ENCODE measurements at regions not wholly inside any gene's neighbourhood (a gene's known extent, or its start where the extent isn't known, plus 50 kb on each side); places are given as distances from the start of the nearest gene placed in this dataset.
"Not testable (repeated sequence)": the region's sequence is repeated elsewhere in the genome, so short reads cannot be mapped to it uniquely, and the experiment has no call there.

DNA sequence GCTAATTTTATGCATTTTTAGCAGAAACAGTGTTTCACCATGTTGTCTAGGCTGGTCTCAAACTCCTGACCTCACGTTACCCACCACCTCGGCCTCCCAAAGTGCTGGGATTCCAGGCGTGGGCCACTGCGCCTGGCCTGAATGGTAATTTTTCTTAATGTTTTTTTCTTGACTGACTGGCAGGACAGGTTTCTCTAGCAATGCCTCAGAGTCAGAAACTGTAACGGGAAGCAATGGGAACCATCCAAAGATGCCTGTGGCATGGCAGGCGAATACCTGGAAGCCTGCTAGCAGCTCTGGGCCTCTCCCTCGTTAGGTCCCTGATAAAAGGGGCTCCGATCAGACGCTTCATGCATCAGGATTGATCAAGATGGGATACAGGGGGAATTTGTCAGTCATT, 639.2 kb downstream of the NR2F1-AS1 start:
- Mint-ChIP-seq H3K36me3 (ENCODE audit: insufficient read depth, unreplicated experiment) (peaks cover 18% of the 10 kb centered on the region), H3K9me3 (ENCODE audit: low read depth, unreplicated experiment) (no peaks in the 10 kb centered on the region), H3K27ac (ENCODE audit: unreplicated experiment) (peak overlapping the region; percentile 97), H3K4me1 (ENCODE audit: low read depth, unreplicated experiment) (peaks cover 73% of the 10 kb centered on the region), H3K4me3 (ENCODE audit: low read depth, unreplicated experiment) (peak overlapping the region; percentile 22), H3K27me3 (ENCODE audit: unreplicated experiment) (no peaks in the 10 kb centered on the region)
- CTCF ChIA-PET: interaction anchor here (0.7 to 1.7 kb wide), 2 partner anchors 11 to 28 kb away, joined by 3 to 5 read pairs; no protein-coding TSS in a partner anchor
- intact Hi-C loops (cut with micrococcal nuclease; ENCODE audit: unreplicated experiment): no loop called here
- TF ChIP-seq, protein P1, sequence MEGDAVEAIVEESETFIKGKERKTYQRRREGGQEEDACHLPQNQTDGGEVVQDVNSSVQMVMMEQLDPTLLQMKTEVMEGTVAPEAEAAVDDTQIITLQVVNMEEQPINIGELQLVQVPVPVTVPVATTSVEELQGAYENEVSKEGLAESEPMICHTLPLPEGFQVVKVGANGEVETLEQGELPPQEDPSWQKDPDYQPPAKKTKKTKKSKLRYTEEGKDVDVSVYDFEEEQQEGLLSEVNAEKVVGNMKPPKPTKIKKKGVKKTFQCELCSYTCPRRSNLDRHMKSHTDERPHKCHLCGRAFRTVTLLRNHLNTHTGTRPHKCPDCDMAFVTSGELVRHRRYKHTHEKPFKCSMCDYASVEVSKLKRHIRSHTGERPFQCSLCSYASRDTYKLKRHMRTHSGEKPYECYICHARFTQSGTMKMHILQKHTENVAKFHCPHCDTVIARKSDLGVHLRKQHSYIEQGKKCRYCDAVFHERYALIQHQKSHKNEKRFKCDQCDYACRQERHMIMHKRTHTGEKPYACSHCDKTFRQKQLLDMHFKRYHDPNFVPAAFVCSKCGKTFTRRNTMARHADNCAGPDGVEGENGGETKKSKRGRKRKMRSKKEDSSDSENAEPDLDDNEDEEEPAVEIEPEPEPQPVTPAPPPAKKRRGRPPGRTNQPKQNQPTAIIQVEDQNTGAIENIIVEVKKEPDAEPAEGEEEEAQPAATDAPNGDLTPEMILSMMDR (IDR thresholded peaks at IDR 0.05; ENCODE audit: unreplicated experiment): no peak
- DNase-seq: peak; percentile 63
- BruUV-seq (replicated peaks): no TSS peak

DNA sequence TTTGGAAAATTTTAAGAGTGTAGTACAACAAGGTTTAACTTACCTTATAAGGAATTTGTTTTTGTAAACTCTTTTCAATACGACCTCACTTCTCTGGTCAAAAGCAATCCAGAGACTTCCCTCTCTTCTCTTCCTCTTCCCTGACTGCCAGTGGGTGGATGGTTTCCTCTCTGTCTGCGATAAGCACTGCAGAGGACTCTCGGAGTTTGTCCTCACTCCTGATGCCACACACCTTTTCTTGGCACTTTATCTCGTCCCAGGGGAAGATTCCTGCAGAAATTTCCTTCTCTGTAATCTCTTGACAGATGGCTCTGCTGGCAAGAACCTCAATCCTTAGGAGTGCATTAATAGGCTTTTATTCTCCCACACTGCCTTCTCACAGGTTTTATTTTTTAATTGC, 641.6 kb downstream of the NR2F1-AS1 start:
- TF ChIP-seq, protein P1 (IDR thresholded peaks at IDR 0.05; ENCODE audit: unreplicated experiment): no peak
- H3K27ac Mint-ChIP-seq (ENCODE audit: unreplicated experiment): peak overlapping the region; percentile 64
- no TSS peak for BruUV-seq (replicated peaks)
- intact Hi-C loops (cut with micrococcal nuclease; ENCODE audit: unreplicated experiment): no loop called here
- H3K4me3 Mint-ChIP-seq (ENCODE audit: low read depth, unreplicated experiment): peak overlapping the region; percentile 6
- H3K36me3 Mint-ChIP-seq (ENCODE audit: insufficient read depth, unreplicated experiment): peaks cover 12% of the 10 kb centered on the region
- no peaks in the 10 kb centered on the region for H3K27me3 Mint-ChIP-seq (ENCODE audit: unreplicated experiment)
- CTCF ChIA-PET: no interaction called here
- no peak for DNase-seq
- H3K4me1 Mint-ChIP-seq (ENCODE audit: low read depth, unreplicated experiment): peaks cover 55% of the 10 kb centered on the region
- H3K9me3 Mint-ChIP-seq (ENCODE audit: low read depth, unreplicated experiment): no peaks in the 10 kb centered on the region

DNA sequence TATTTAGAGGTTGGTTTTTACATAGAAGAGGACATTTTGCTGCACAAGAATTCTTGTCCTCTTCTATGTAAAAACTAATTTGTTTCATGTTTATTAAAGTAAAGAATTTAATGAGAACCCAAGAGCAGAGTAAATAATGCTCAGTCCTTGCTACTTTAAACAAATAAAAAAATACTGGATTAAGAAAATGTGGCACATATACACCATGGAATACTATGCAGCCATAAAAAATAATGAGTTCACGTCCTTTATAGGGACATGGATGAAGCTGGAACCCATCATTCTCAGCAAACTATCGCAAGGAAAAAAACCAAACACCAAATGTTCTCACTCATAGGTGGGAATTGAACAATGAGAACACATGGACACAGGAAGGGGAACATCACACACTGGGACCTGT, 643.6 kb downstream of the NR2F1-AS1 start:
- DNase-seq; intact Hi-C loops (cut with micrococcal nuclease; ENCODE audit: unreplicated experiment); BruUV-seq (replicated peaks); CTCF ChIA-PET; H3K27me3 Mint-ChIP-seq (ENCODE audit: unreplicated experiment); H3K9me3 Mint-ChIP-seq (ENCODE audit: low read depth, unreplicated experiment); H3K4me3 Mint-ChIP-seq (ENCODE audit: low read depth, unreplicated experiment); H3K36me3 Mint-ChIP-seq (ENCODE audit: insufficient read depth, unreplicated experiment); H3K27ac Mint-ChIP-seq (ENCODE audit: unreplicated experiment): not testable (repeated sequence)
- peaks cover 44% of the 10 kb centered on the region for H3K4me1 Mint-ChIP-seq (ENCODE audit: low read depth, unreplicated experiment)

DNA sequence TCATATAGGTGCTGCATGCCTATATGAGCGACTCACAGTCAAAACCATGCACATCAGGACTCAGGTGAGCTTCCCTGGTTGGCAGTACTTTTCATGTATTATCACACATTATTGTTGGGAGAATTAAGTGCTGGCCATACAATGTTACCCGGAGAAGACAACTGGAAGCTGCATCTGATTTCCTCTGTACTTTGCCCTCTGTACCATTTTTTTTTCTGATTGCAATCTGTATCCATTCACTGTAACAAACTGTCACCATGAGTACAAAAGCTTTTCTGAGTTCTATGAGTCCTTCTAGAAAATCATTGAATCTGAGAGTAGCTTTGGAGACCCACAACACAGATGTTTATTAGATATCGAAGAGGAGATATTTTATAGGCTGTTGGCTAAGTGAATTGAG, 651.0 kb downstream of the NR2F1-AS1 start:
- Mint-ChIP-seq H3K27me3 (ENCODE audit: unreplicated experiment) (no peaks in the 10 kb centered on the region), H3K4me3 (ENCODE audit: low read depth, unreplicated experiment) (no peak overlapping the region), H3K27ac (ENCODE audit: unreplicated experiment) (no peak overlapping the region), H3K9me3 (ENCODE audit: low read depth, unreplicated experiment) (no peaks in the 10 kb centered on the region), H3K36me3 (ENCODE audit: insufficient read depth, unreplicated experiment) (no peaks in the 10 kb centered on the region), H3K4me1 (ENCODE audit: low read depth, unreplicated experiment) (peaks cover 55% of the 10 kb centered on the region)
- DNase-seq: no peak
- CTCF ChIA-PET: interaction anchor here (0.5 kb wide), 1 partner anchor 1861 kb away, joined by 7 read pairs; no protein-coding TSS in a partner anchor
- no TSS peak for BruUV-seq (replicated peaks)
- intact Hi-C loops (cut with micrococcal nuclease; ENCODE audit: unreplicated experiment): no loop called here
- TF ChIP-seq, protein P1 (IDR thresholded peaks at IDR 0.05; ENCODE audit: unreplicated experiment): no peak

DNA sequence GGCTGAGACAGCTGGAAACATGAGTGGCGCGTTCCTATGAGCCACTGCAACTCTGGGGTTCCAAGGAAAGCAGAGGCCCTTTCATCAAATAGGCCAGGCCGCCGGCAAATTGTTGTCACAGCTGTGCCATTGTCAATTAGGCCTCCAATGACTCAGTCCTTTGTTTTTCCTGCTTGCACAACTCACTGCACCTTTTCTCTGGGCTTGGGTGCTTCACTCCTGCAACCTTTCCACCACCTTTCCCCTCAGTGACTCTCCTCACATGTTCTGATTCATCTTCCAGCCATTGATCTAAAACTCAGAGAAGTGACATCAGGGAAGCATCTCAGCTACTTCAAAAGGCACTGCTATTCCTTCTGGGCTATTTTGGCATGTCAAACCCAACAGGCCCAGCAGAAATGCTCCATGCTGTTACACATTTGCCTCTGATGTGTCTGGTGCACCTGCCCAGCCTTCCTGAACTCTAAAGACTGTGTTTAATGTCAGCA, 653.7 kb downstream of the NR2F1-AS1 start:
- peak overlapping the region; percentile 66 for H3K27ac Mint-ChIP-seq (ENCODE audit: unreplicated experiment)
- peaks cover 58% of the 10 kb centered on the region for H3K4me1 Mint-ChIP-seq (ENCODE audit: low read depth, unreplicated experiment)
- DNase-seq: peak; percentile 73
- no peaks in the 10 kb centered on the region for H3K9me3 Mint-ChIP-seq (ENCODE audit: low read depth, unreplicated experiment)
- no TSS peak for BruUV-seq (replicated peaks)
- intact Hi-C loops (cut with micrococcal nuclease; ENCODE audit: unreplicated experiment): no loop called here
- no peaks in the 10 kb centered on the region for H3K36me3 Mint-ChIP-seq (ENCODE audit: insufficient read depth, unreplicated experiment)
- CTCF ChIA-PET: no interaction called here
- TF ChIP-seq, protein P1 (IDR thresholded peaks at IDR 0.05; ENCODE audit: unreplicated experiment): no peak
- no peaks in the 10 kb centered on the region for H3K27me3 Mint-ChIP-seq (ENCODE audit: unreplicated experiment)
- H3K4me3 Mint-ChIP-seq (ENCODE audit: low read depth, unreplicated experiment): no peak overlapping the region
